Activated CD4-positive, alpha-beta T cell treated with anti-CD3 and anti-CD28 coated beads, Interleukin-2, amount 10 ng/mL, durations not matched to agents 24 days and 14 days (primary cell): ENCODE measurements at regions not wholly inside any gene's neighbourhood (a gene's known extent, or its start where the extent isn't known, plus 50 kb on each side); places are given as distances from the start of the nearest gene placed in this dataset.

Source experiments
- DNase-seq: peaks from one replicate; pipeline ENCODE4 v3.0.0; 2022
- H3K27ac Mint-ChIP-seq: one replicate; pipeline ENCODE4 v1.8.0; 2022; ENCODE audit warnings: mild to moderate bottlenecking, mixed read lengths
- H3K27me3 Mint-ChIP-seq: one replicate; pipeline ENCODE4 v1.8.0; 2022; ENCODE audit warnings: mixed read lengths
- H3K36me3 Mint-ChIP-seq: one replicate; pipeline ENCODE4 v1.8.0; 2022; ENCODE audit warnings: low read depth, mild to moderate bottlenecking, mixed read lengths
- H3K4me1 Mint-ChIP-seq: one replicate; pipeline ENCODE4 v1.8.0; 2021; ENCODE audit warnings: mixed read lengths
- H3K4me3 Mint-ChIP-seq: one replicate; pipeline ENCODE4 v1.8.0; 2022; ENCODE audit warnings: mild to moderate bottlenecking, moderate library complexity, mixed read lengths
- H3K9me3 Mint-ChIP-seq: one replicate; pipeline ENCODE4 v1.8.0; 2021; ENCODE audit warnings: mixed read lengths
- intact Hi-C: fragments of 100-400 bp; cut with micrococcal nuclease; formaldehyde crosslinking; loops from one replicate; pipeline ENCODE4 v1.15.1; 2023

DNA sequence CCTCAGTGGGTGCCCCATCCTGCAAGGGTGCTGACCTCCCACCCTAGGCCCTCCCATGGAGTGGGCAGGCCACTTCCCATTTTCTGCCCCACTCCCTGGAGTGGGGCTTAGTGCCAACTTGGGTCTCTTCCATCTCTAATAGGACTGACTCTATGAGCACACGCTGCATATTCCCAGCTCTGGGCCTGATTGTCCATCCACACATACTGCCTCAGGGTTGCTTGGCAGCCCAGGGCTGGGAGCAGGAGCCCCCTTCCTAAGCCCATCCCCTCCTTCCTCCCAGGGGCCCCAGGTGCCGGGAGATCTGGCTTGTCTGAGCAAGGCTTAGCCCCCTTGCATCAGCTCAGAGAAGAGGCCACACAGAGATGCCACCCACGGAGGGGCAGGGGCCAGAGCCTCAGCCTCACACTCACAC lies 55.1 kb downstream of the PJA1 start:
- no peak for DNase-seq
- Mint-ChIP-seq H3K4me1 (no peaks in the 10 kb centered on the region), H3K27me3 (no peaks in the 10 kb centered on the region), H3K36me3 (no peaks in the 10 kb centered on the region), H3K9me3 (no peaks in the 10 kb centered on the region), H3K27ac (no peak overlapping the region), H3K4me3 (no peak overlapping the region)
- intact Hi-C loops = no loop called here

DNA sequence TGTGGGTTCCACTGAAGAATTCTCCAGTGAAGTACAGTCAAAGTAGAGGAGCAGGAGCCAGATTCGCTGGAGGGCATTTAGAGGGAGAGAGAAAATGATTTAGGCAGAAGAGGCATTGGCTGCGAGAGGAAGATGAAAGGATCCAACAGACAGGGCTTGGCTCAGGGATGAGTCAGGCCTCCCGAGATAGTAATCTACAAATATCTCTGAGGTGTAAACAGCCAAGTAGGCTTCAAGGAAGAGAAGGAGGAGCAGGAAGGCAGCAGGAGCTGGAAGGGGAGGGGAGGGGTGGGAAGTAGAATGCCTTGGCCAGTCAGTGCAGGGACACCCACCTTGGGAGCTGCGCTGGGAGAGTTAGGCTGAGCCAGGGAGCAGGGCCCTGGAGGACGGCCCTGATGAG lies 55.5 kb downstream of the PJA1 start:
- Mint-ChIP-seq H3K9me3 (no peaks in the 10 kb centered on the region), H3K27me3 (no peaks in the 10 kb centered on the region), H3K27ac (no peak overlapping the region), H3K4me3 (no peak overlapping the region), H3K36me3 (no peaks in the 10 kb centered on the region), H3K4me1 (no peaks in the 10 kb centered on the region)
- intact Hi-C loops = no loop called here
- no peak for DNase-seq

- H3K9me3 Mint-ChIP-seq = no peaks in the 10 kb centered on the region
- H3K27ac Mint-ChIP-seq = no peak overlapping the region
- intact Hi-C loops = no loop called here
- H3K27me3 Mint-ChIP-seq = no peaks in the 10 kb centered on the region
- DNase-seq = no peak
- H3K4me1 Mint-ChIP-seq = no peaks in the 10 kb centered on the region
- no peak overlapping the region for H3K4me3 Mint-ChIP-seq
- H3K36me3 Mint-ChIP-seq = no peaks in the 10 kb centered on the region
Observed at GRCh38 chrX:69109036-69109663, 56.1 kb downstream of the PJA1 start.

GRCh38 chrX:69107747-69108401 lies 57.4 kb downstream of the PJA1 start:
- Mint-ChIP-seq H3K27ac (no peak overlapping the region), H3K9me3 (no peaks in the 10 kb centered on the region), H3K36me3 (no peaks in the 10 kb centered on the region)

DNA sequence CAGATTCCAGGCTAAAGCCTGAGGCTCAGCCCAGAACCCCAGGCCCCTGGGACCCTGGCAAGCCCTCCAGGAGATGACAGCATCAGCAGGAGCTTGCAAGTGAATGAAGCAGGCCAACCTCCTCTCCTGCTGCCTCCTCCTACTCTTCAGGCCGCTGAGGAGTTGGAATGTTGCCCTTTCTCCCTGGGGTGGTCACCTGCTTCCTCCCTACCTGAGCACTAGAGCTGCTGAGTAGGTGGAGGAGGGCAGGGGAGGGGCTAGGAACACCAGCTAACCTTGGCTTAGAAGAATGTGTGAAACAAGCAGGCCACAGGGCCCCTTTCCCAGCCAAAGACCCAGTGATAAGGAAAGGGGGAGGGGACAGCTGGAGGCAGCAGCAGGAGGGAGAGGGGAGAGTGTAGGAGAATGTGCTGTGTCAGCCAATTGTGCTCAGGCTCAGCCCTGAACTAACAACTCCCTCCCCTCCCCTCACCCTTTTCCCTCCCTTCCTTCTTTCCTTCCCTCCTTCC lies 58.0 kb downstream of the PJA1 start:
- Mint-ChIP-seq H3K4me3 (no peak overlapping the region), H3K36me3 (no peaks in the 10 kb centered on the region), H3K9me3 (no peaks in the 10 kb centered on the region), H3K4me1 (no peaks in the 10 kb centered on the region), H3K27ac (no peak overlapping the region), H3K27me3 (no peaks in the 10 kb centered on the region)
- intact Hi-C loops = no loop called here
- no peak for DNase-seq

More at GRCh38 chrX:69107747-69108401, 57.4 kb downstream of the PJA1 start:
- intact Hi-C loops = no loop called here
- DNase-seq = no peak
- no peaks in the 10 kb centered on the region for H3K27me3 Mint-ChIP-seq
- H3K4me3 Mint-ChIP-seq = no peak overlapping the region
- H3K4me1 Mint-ChIP-seq = no peaks in the 10 kb centered on the region

DNA sequence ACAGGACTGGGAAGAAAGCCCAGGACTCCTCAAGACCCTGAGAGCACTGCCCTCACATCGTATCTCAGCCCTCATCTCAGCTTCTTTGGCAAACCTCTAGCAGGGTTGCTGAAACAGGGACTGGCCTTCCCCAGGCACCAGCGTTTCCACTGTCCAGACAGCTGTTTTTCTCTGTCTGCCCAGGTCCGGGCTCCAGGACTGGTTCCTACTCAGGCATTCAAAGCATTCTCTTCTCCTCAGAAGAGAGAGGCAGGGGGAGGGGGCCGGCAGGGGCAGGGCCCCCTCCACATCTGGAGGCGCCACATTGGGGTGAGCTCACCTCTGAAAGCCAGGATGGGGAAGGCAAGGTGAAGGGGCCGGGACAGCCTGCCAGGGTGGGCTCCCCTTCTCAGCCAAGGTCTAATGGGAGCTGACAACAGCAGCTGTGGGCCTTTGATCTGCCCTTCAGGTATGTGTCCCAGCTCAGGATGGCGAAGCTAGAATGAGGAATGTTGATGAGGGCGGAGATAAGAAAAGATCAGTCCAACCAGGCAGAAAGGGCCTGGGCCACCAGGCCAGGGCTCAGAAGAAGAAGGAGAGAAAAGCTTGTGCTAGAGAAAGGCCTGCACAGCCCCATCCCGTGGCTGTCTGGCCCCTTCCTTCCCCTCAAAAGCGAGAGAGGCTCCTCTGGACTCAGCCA lies 60.4 kb downstream of the PJA1 start:
- Mint-ChIP-seq H3K9me3 (no peaks in the 10 kb centered on the region), H3K27me3 (no peaks in the 10 kb centered on the region), H3K36me3 (no peaks in the 10 kb centered on the region), H3K4me3 (no peak overlapping the region), H3K4me1 (no peaks in the 10 kb centered on the region), H3K27ac (no peak overlapping the region)
- intact Hi-C loops = no loop called here
- no peak for DNase-seq

GRCh38 chrX:69103539-69103938 lies 61.7 kb downstream of the PJA1 start:
- no peak overlapping the region for H3K4me3 Mint-ChIP-seq
- no peak for DNase-seq
- H3K27ac Mint-ChIP-seq = no peak overlapping the region
- H3K27me3 Mint-ChIP-seq = no peaks in the 10 kb centered on the region
- H3K4me1 Mint-ChIP-seq = no peaks in the 10 kb centered on the region
- H3K9me3 Mint-ChIP-seq = no peaks in the 10 kb centered on the region
- no peaks in the 10 kb centered on the region for H3K36me3 Mint-ChIP-seq
- intact Hi-C loops = no loop called here

DNA sequence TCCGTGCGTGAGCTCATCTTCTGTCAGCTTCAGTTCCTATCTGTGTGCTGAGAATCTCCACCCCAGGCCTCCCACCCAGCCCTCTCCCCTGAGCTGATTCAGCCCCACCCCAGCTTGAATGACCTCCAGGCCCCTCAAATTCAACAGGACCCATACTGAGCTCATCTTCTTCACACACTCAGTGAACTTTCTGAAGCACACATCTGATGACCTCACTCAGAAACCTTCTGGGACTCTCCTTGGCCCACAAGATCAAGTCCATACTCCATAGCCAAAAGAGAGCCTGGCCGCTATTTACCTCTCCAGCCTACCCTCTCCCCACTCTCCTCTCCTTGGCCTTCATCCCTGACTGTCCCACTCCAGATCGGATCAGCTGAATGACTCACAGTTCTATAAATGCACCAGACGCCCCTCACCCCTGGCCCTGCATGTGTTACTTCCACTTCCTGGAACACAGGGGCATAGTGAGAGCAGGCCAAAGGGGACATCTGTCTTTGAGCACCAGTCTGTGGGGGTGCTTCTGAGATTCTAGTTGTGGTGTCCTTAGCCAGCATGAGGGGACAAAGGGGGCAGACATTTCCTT lies 62.5 kb downstream of the PJA1 start:
- Mint-ChIP-seq H3K9me3 (no peaks in the 10 kb centered on the region), H3K27ac (no peak overlapping the region), H3K27me3 (no peaks in the 10 kb centered on the region), H3K36me3 (no peaks in the 10 kb centered on the region), H3K4me1 (no peaks in the 10 kb centered on the region), H3K4me3 (no peak overlapping the region)
- intact Hi-C loops = no loop called here
- DNase-seq = no peak

- H3K36me3 Mint-ChIP-seq = no peaks in the 10 kb centered on the region
- H3K27ac Mint-ChIP-seq = no peak overlapping the region
- H3K27me3 Mint-ChIP-seq = no peaks in the 10 kb centered on the region
- intact Hi-C loops = no loop called here
- no peaks in the 10 kb centered on the region for H3K9me3 Mint-ChIP-seq
- no peaks in the 10 kb centered on the region for H3K4me1 Mint-ChIP-seq
- H3K4me3 Mint-ChIP-seq = no peak overlapping the region
- DNase-seq = no peak
Observed at GRCh38 chrX:69101683-69102251, 63.5 kb downstream of the PJA1 start.

DNA sequence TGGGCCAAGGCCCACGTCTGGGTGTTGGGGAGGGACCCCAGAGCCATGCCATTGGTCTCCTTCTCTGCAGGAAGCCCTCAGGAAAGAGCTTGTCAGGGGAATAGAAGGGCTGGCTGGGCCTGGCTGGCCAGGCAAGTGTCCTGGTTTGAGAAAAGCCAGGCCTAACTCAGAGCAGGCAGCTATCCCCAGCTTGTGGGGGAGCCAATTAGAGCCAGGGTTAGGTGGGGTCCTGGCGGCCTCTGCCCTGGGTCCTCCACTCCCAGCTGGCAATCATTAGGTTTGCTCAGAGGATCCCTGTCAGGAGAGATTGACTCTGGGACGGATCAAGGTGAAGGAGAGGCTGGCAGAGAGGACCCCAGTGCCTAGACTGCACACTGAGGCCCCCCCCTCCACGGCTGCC lies 64.8 kb downstream of the PJA1 start:
- intact Hi-C loops = no loop called here
- Mint-ChIP-seq H3K4me3 (no peak overlapping the region), H3K4me1 (no peaks in the 10 kb centered on the region), H3K36me3 (no peaks in the 10 kb centered on the region), H3K27me3 (no peaks in the 10 kb centered on the region), H3K9me3 (no peaks in the 10 kb centered on the region), H3K27ac (no peak overlapping the region)
- no peak for DNase-seq

DNA sequence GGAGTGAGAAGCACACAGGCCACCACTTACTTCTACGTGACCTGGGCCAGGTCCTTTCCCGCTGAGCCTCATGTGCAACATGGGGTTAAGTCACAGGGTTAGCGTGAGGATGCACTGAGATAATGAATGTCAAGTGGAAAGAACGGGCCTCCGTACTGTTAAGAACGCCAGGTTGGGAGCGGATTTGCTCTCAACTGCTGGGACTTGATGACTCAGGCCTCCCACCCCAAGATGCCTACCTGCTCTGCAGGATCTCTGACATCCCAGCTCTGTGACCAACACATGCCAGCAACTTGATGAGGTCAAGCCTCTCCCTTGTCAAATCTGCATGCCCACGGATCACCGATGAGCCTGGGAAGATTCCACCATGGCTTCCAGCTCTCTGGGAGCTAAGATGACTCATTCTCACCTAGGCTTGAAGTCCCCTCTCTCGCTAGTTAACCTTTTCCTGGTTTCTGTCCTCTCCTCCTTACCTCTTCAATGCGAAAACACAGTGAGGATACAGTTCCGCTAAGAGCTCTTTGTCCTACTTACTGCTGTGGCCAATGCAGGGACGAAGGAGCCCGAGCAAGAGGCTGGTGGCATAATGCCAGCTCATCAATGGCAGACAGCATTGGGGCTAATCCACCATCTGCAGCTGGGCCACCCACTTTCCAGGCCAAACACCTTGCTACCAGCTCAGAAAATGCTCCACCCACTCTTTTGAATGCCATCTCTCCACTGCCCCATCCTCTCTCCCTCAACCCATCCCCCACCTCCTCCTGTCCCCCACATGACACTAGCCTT lies 67.6 kb downstream of the PJA1 start:
- no peaks in the 10 kb centered on the region for H3K4me1 Mint-ChIP-seq
- no peak overlapping the region for H3K4me3 Mint-ChIP-seq
- H3K36me3 Mint-ChIP-seq = no peaks in the 10 kb centered on the region
- DNase-seq = no peak
- no peaks in the 10 kb centered on the region for H3K9me3 Mint-ChIP-seq
- H3K27me3 Mint-ChIP-seq = no peaks in the 10 kb centered on the region
- H3K27ac Mint-ChIP-seq = no peak overlapping the region
- intact Hi-C loops = loop anchor here (10.0 kb wide), 1 partner anchor 187 kb away; no protein-coding TSS in a partner anchor

DNA sequence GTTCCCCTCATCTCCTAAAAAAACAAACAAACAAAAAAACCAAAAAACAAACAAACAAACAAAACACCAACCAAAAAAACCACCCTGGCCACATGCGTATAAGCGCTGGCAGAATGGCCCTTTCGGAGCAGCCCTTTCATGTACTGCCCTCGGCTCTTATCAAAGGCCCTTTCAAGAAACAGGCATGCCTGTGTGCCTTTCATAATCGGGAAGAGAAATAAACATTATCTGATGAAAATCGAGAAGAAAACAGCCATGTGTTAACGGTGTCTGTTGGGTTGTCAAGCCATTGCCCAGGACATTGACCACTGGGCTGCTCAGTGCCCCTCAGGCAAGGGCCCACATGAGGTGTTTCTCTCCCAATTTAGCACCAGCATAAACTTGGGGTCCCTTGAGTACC lies 68.3 kb downstream of the PJA1 start:
- no peak overlapping the region for H3K27ac Mint-ChIP-seq
- H3K36me3 Mint-ChIP-seq = no peaks in the 10 kb centered on the region
- no peaks in the 10 kb centered on the region for H3K27me3 Mint-ChIP-seq
- H3K4me1 Mint-ChIP-seq = no peaks in the 10 kb centered on the region
- H3K4me3 Mint-ChIP-seq = no peak overlapping the region
- DNase-seq = no peak
- no peaks in the 10 kb centered on the region for H3K9me3 Mint-ChIP-seq
- intact Hi-C loops = loop anchor here (10.0 kb wide), 1 partner anchor 188 kb away; no protein-coding TSS in a partner anchor

- no peaks in the 10 kb centered on the region for H3K4me1 Mint-ChIP-seq
- DNase-seq = no peak
- H3K9me3 Mint-ChIP-seq = no peaks in the 10 kb centered on the region
- H3K36me3 Mint-ChIP-seq = no peaks in the 10 kb centered on the region
- no peak overlapping the region for H3K4me3 Mint-ChIP-seq
- H3K27me3 Mint-ChIP-seq = no peaks in the 10 kb centered on the region
- intact Hi-C loops = loop anchor here (1.0 to 10.0 kb wide), 2 partner anchors 127 to 190 kb away; no protein-coding TSS in a partner anchor
- H3K27ac Mint-ChIP-seq = no peak overlapping the region
Observed at GRCh38 chrX:69094977-69095669, 70.1 kb downstream of the PJA1 start.
